NCI-H2196 (cell line): ENCODE measurements at regions not wholly inside any gene's neighbourhood (a gene's known extent, or its start where the extent isn't known, plus 50 kb on each side); places are given as distances from the start of the nearest gene placed in this dataset.

Experiments used
- DNase-seq: peaks from one replicate; lab custom pipeline; 2025; ENCODE audit not compliant: unreplicated experiment; lab: John Stamatoyannopoulos, UW

DNA sequence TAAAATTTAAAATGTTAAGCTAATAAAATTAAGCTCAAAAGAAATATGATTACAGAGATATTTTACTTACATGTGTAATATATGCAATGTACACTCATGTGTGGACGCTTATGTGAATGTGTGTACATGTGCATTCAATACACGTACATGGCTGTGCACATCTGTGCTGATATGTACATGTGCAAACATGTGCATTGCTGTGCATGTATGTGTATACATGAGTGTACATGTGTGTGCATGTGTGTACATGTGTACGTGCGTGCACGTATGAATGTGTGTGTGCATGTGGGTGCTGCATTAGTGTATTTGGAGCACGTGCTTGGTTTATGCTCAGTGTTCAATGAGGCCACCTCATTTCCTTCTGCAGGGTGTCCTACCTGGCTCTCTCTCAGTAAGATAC is 88.2 kb upstream of the TMEM18 start:
- DNase-seq, result no peak

DNA sequence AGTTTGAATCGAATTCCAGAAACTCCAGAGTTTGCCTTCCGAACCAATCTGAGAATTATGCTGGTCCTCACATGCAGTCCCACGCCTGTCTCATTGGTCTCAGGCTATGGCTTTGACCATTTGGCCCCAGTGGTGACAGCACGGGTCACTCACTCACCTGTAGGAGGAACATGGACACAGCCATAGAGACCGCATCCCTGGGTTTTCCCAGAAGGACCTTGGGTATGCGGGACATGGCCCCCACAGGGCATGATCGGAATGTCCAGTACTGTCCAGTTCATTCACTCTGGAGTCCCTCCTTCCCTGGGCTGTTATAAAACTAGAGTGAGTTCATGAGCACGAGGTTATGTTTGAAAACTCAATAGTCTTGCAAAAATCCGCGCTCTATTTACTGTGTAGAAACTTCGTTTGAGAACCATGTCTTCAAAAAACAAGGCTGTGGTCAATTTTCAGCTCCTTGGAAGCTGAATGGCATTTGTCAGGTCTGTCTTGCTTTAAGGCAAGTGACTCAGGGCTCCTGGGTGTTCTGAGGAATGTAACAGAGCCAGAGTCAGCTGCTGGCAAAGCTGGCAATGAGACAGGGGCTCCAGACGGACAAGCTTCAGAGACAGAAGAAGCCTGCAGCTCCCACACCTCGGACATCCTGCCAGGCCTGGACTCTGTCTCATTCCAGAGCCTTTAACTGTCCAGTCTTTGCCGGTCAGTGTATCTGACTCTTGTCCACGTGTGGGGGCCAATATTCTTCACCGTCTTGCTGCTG is 86.7 kb upstream of the TMEM18 start:
- DNase-seq, result no peak

- DNase-seq, result no peak
Measured at GRCh38 chr2:762646-763045, 85.4 kb upstream of the TMEM18 start.

DNA sequence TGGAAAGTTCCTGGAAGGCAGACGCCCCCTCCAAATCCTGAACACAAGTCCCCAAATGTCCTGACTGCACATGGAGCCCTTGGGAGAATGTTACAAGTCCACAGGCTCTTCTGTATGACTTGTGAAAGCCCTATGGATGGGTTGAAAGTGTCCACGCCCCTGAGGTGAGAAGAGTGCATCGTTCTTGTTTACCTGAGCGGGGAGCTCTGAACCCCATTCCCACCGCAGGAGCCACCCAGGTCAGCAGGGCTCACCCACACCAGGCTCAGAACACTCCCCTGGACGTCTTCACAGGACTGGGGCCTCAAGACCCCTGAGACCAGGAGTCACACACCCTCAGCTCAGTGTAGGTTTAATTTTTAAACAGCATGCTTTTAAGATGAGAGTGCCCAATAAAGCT is 84.2 kb upstream of the TMEM18 start:
- no peak for DNase-seq

- no peak for DNase-seq
Measured at GRCh38 chr2:760001-760400, 82.8 kb upstream of the TMEM18 start.

GRCh38 chr2:758073-758820 is 81.0 kb upstream of the TMEM18 start:
- no peak for DNase-seq

DNA sequence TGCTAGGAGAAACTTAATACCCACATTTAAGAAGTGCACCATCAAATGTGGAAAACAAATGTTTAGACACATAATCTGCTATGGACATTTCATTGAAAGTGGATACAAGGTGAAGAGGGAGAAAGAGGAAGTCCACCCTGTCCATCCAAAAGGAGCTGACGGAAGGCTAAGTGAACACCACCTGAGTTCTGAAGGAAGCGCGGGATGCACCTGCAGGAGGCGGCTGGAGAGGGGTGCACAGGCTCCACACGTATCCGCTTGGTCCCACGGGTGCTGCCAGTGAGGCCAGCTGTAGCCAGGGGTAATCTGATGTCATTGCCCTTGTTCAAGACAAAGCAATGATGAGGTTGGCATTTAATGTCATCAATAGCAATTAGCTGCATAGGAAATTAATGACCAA is 75.9 kb upstream of the TMEM18 start:
- DNase-seq, result no peak

GRCh38 chr2:751474-751873 is 74.3 kb upstream of the TMEM18 start:
- no peak for DNase-seq

GRCh38 chr2:750628-751027 is 73.4 kb upstream of the TMEM18 start:
- no peak for DNase-seq

GRCh38 chr2:747762-748351 is 70.7 kb upstream of the TMEM18 start:
- DNase-seq, result no peak

GRCh38 chr2:746697-747096 is 69.5 kb upstream of the TMEM18 start:
- DNase-seq, result no peak

- DNase-seq, result no peak
Measured at GRCh38 chr2:744088-744487, 66.9 kb upstream of the TMEM18 start.

DNA sequence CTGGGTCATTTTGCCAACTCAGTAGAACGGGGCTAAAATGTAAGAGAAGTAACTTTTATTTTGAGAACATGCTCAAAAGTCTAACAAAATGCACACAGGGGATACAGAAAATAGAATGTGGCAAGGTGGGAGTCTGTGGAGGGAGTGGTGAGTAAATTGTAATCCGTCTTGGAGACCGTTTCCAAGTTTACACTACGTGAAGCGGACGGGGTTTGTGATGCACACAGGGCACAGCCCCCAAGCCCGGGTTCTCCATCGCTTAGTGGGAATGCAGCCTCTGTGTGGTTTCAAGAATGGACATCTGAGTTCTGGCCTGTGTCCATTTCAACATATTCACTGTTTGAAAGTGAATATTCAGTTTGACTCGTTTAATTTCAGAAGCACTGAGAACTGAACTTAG is 65.0 kb upstream of the TMEM18 start:
- DNase-seq, result no peak

GRCh38 chr2:741195-741496 is 63.9 kb upstream of the TMEM18 start:
- no peak for DNase-seq

- peak; percentile 94 for DNase-seq
Measured at GRCh38 chr2:740322-741194, 63.4 kb upstream of the TMEM18 start.

DNA sequence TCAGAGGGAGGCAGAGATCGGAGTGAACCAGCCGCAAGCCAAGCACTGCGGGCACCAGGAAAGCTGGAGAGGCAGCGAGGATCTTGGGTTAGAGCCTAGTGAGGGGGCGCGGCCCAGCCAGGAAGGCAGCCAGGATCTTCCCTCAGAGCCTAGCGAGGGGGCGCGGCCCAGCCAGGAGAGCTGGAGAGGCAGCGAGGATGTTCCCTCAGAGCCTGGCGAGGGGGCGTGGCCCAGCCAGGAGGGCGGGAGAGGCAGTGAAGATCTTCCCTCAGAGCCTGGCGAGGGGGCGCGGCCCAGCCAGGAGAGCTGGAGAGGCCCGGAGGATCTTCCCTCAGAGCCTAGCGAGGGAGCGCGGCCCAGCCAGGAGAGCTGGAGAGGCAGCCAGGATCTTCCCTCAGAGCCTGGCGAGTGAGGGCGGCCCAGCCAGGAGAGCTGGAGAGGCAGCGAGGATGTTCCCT is 62.7 kb upstream of the TMEM18 start:
- DNase-seq, result peak; percentile 80

DNA sequence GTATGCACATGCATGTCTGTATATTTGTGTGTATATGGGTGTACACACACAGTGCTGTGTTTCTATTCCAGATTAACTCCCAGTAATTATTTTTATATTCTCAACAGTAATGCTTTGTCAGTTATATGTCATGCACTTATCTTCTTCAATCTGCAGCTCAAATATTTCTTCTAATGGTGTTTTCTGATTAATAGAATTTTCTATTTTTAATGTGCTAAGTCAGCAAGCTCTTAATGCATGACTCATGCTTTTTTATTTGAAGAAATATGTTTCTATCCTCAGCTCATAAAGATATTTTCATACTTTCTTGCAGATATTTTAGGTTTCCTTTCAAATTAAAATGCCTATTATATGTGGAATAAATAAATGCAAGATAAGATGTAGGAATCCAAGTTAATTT is 59.7 kb upstream of the TMEM18 start:
- no peak for DNase-seq

GRCh38 chr2:735670-736218 is 58.5 kb upstream of the TMEM18 start:
- DNase-seq, result no peak

GRCh38 chr2:734496-734895 is 57.3 kb upstream of the TMEM18 start:
- no peak for DNase-seq

- no peak for DNase-seq
Measured at GRCh38 chr2:733495-733894, 56.3 kb upstream of the TMEM18 start.

- no peak for DNase-seq
Measured at GRCh38 chr2:733001-733400, 55.8 kb upstream of the TMEM18 start.
